Fibroblast of the conjunctiva (primary cell): ENCODE measurements at regions not wholly inside any gene's neighbourhood (a gene's known extent, or its start where the extent isn't known, plus 50 kb on each side); places are given as distances from the start of the nearest gene placed in this dataset.

ENCODE experiments used
- DNase-seq: peaks from one replicate; pipeline ENCODE4 v3.0.0-alpha.2; 2010; ENCODE audit warnings: low read depth

- no peak for DNase-seq
Measured at GRCh38 chr6:7664003-7664402, 61.9 kb upstream of the BMP6 start.

GRCh38 chr6:7668936-7669335 is 57.0 kb upstream of the BMP6 start:
- no peak for DNase-seq

GRCh38 chr6:7669742-7670141 is 56.2 kb upstream of the BMP6 start:
- no peak for DNase-seq

- no peak for DNase-seq
Measured at GRCh38 chr6:7671076-7671475, 54.8 kb upstream of the BMP6 start.

- no peak for DNase-seq
Measured at GRCh38 chr6:7671581-7671980, 54.3 kb upstream of the BMP6 start.

GRCh38 chr6:7672066-7673062 is 53.5 kb upstream of the BMP6 start:
- no peak for DNase-seq

- DNase-seq: peak; percentile 46
Measured at GRCh38 chr6:7673063-7673536, 52.8 kb upstream of the BMP6 start.

- no peak for DNase-seq
Measured at GRCh38 chr6:7674291-7674690, 51.6 kb upstream of the BMP6 start.

- DNase-seq: no peak
Measured at GRCh38 chr6:7675353-7675945, 50.5 kb upstream of the BMP6 start.
